Fibroblast of mammary gland (primary cell): ENCODE measurements at regions not wholly inside any gene's neighbourhood (a gene's known extent, or its start where the extent isn't known, plus 50 kb on each side); places are given as distances from the start of the nearest gene placed in this dataset.

Experiments
- DNase-seq: peaks from one replicate; pipeline ENCODE4 v3.0.0-alpha.2; 2010; ENCODE audit warnings: low read depth
- H3K4me3 ChIP-seq: 2 replicates; pipeline ENCODE4 v1.5.1; 2011; ENCODE audit warnings: low read depth, mild to moderate bottlenecking, low read length, moderate library complexity; ENCODE audit not compliant: control insufficient read depth
- TF ChIP-seq, protein P1 (sequence below): conservative IDR thresholded peaks from 2 replicates; pipeline ENCODE4 v1.5.1; 2011; ENCODE audit warnings: low read depth, low read length, inconsistent platforms; ENCODE audit not compliant: control insufficient read depth, insufficient read depth

- no peak for DNase-seq
- no peak overlapping the region for H3K4me3 ChIP-seq
- TF ChIP-seq, protein P1, sequence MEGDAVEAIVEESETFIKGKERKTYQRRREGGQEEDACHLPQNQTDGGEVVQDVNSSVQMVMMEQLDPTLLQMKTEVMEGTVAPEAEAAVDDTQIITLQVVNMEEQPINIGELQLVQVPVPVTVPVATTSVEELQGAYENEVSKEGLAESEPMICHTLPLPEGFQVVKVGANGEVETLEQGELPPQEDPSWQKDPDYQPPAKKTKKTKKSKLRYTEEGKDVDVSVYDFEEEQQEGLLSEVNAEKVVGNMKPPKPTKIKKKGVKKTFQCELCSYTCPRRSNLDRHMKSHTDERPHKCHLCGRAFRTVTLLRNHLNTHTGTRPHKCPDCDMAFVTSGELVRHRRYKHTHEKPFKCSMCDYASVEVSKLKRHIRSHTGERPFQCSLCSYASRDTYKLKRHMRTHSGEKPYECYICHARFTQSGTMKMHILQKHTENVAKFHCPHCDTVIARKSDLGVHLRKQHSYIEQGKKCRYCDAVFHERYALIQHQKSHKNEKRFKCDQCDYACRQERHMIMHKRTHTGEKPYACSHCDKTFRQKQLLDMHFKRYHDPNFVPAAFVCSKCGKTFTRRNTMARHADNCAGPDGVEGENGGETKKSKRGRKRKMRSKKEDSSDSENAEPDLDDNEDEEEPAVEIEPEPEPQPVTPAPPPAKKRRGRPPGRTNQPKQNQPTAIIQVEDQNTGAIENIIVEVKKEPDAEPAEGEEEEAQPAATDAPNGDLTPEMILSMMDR = no peak
These were observed 142.4 kb upstream of the CPXCR1 start for GRCh38 chrX:88604433-88605221.

DNA sequence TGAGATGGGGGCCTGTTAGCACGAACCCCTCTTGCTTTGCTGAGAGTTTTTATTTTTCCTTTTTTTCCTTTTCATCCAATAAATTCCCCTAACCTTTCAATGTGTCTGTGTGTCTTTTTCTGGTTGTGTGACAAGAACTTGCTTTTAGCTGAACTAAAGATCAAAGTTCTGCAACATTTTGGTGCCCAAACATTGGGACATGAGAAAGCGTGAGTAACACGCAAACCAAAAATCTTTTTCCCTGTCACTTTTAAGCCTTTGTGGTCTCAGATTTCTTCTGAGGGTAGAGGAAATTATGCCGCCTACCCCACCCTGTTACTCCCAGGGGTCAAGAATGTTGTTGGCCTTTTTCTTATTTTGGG, 141.8 kb upstream of the CPXCR1 start:
- no peak for DNase-seq
- no peak overlapping the region for H3K4me3 ChIP-seq
- TF ChIP-seq, protein P1 = no peak

GRCh38 chrX:88612870-88613329, 134.1 kb upstream of the CPXCR1 start:
- TF ChIP-seq, protein P1 = no peak
- no peak for DNase-seq
- no peak overlapping the region for H3K4me3 ChIP-seq

- TF ChIP-seq, protein P1 = peak; percentile 17
- no peak overlapping the region for H3K4me3 ChIP-seq
- peak; percentile 2 for DNase-seq
These were observed 133.7 kb upstream of the CPXCR1 start for GRCh38 chrX:88613338-88613737.

GRCh38 chrX:88621278-88621677, 125.7 kb upstream of the CPXCR1 start:
- TF ChIP-seq, protein P1 = no peak
- no peak for DNase-seq
- no peak overlapping the region for H3K4me3 ChIP-seq

- TF ChIP-seq, protein P1 = no peak
These were observed 91.6 kb upstream of the CPXCR1 start for GRCh38 chrX:88655460-88655859.

DNA sequence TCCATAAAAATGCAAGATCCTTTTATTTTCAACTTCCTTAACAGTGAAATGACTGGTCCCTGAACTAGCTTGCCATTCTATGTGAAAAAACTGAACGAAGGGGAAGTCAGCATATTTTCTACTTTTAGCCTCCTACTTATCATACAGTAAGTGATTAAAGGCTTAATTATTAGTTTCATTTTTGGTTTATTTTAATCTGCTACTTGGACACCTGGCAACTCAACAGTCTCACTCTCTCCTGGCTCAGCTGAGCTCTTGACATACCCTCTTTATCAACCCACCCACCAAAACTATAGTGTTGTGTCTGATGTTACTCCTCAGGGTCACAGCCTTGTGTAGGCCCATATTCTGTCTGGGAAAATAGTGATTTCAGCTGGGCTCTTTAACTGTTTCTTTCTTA, 86.2 kb upstream of the CPXCR1 start:
- H3K4me3 ChIP-seq = no peak overlapping the region
- TF ChIP-seq, protein P1 = no peak
- DNase-seq = no peak

More at GRCh38 chrX:88655460-88655859, 91.6 kb upstream of the CPXCR1 start:
- no peak overlapping the region for H3K4me3 ChIP-seq
- no peak for DNase-seq
